Testis (tissue), 2 donors: ENCODE measurements at regions not wholly inside any gene's neighbourhood (a gene's known extent, or its start where the extent isn't known, plus 50 kb on each side); places are given as distances from the start of the nearest gene placed in this dataset.

Experiments
- CTCF ChIP-seq, 3 experiments: fragments of 450-650 bp in 2 of 3; fragments of 200-600 bp in 1 of 3; sonication (generic) in 1 of 3; IDR thresholded peaks; one replicate each; pipeline ENCODE4 v1.5.1; 2016 to 2019; ENCODE audit warnings: antibody characterized with exemption in 3 of 3, mild to moderate bottlenecking in 2 of 3, moderate library complexity in 1 of 3
- POLR2A ChIP-seq: fragments of 450-650 bp; IDR thresholded peaks from one replicate; pipeline ENCODE4 v1.6.1; 2017; ENCODE audit warnings: antibody characterized with exemption, mild to moderate bottlenecking, moderate library complexity

GRCh38 chr17:77393274-77393600 is 252.5 kb downstream of the SEC14L1 start:
- TF ChIP-seq CTCF (IDR thresholded peaks at IDR 0.05) (no peak), POLR2A (no peak)
